DMS53 (cell line): ENCODE measurements at regions not wholly inside any gene's neighbourhood (a gene's known extent, or its start where the extent isn't known, plus 50 kb on each side); places are given as distances from the start of the nearest gene placed in this dataset.
"Not testable (repeated sequence)": the region's sequence is repeated elsewhere in the genome, so short reads cannot be mapped to it uniquely, and the experiment has no call there.

Source experiments
- DNase-seq: peaks from one replicate; lab custom pipeline; 2025; lab: John Stamatoyannopoulos, UW

GRCh38 chr20:30164389-30164788, 1093.1 kb upstream of the DEFB115 start:
- DNase-seq = not testable (repeated sequence)

- no peak for DNase-seq
These were observed 1089.9 kb upstream of the DEFB115 start for GRCh38 chr20:30167540-30167939.

GRCh38 chr20:30168025-30168799, 1089.3 kb upstream of the DEFB115 start:
- no peak for DNase-seq

- no peak for DNase-seq
These were observed 1088.7 kb upstream of the DEFB115 start for GRCh38 chr20:30168800-30169138.

- no peak for DNase-seq
These were observed 1081.8 kb upstream of the DEFB115 start for GRCh38 chr20:30175681-30176080.

GRCh38 chr20:30183124-30183523, 1074.3 kb upstream of the DEFB115 start:
- not testable (repeated sequence) for DNase-seq

GRCh38 chr20:30191785-30192184, 1065.7 kb upstream of the DEFB115 start:
- DNase-seq = not testable (repeated sequence)

- DNase-seq = not testable (repeated sequence)
These were observed 1023.0 kb upstream of the DEFB115 start for GRCh38 chr20:30234477-30234876.

GRCh38 chr20:30275073-30275472, 982.4 kb upstream of the DEFB115 start:
- not testable (repeated sequence) for DNase-seq

GRCh38 chr20:30281584-30282197, 975.8 kb upstream of the DEFB115 start:
- no peak for DNase-seq

GRCh38 chr20:30283476-30284280, 973.8 kb upstream of the DEFB115 start:
- peak; percentile 88 for DNase-seq

GRCh38 chr20:30284281-30284905, 973.1 kb upstream of the DEFB115 start:
- peak; percentile 68 for DNase-seq

GRCh38 chr20:30285677-30286076, 971.8 kb upstream of the DEFB115 start:
- DNase-seq = no peak

- peak; percentile 30 for DNase-seq
These were observed 971.3 kb upstream of the DEFB115 start for GRCh38 chr20:30286157-30286556.

- DNase-seq = not testable (repeated sequence)
These were observed 970.0 kb upstream of the DEFB115 start for GRCh38 chr20:30287459-30287858.

GRCh38 chr20:30288346-30288745, 969.1 kb upstream of the DEFB115 start:
- DNase-seq = no peak

GRCh38 chr20:30289049-30289448, 968.4 kb upstream of the DEFB115 start:
- peak; percentile 42 for DNase-seq

- peak; percentile 58 for DNase-seq
These were observed 967.7 kb upstream of the DEFB115 start for GRCh38 chr20:30289711-30290141.

GRCh38 chr20:30290361-30291063, 967.0 kb upstream of the DEFB115 start:
- DNase-seq = peak; percentile 84

GRCh38 chr20:30291064-30291379, 966.4 kb upstream of the DEFB115 start:
- DNase-seq = not testable (repeated sequence)

GRCh38 chr20:30291686-30292085, 965.8 kb upstream of the DEFB115 start:
- not testable (repeated sequence) for DNase-seq

- not testable (repeated sequence) for DNase-seq
These were observed 962.1 kb upstream of the DEFB115 start for GRCh38 chr20:30295396-30295795.
